ENCODE measurements at regions not wholly inside any gene's neighbourhood (a gene's known extent, or its start where the extent isn't known, plus 50 kb on each side); places are given as distances from the start of the nearest gene placed in this dataset.
"Not testable (repeated sequence)": the region's sequence is repeated elsewhere in the genome, so short reads cannot be mapped to it uniquely, and the experiment has no call there.

- TF ChIP-seq CTCF (IDR thresholded peaks at IDR 0.05; ENCODE audit: low read depth, low read length, missing control alignments), result no peak
- no peak for DNase-seq (ENCODE audit: low read depth)
- in situ Hi-C loops (cut with HindIII; ENCODE audit: low sequenced_read_pairs), result no loop called here
- H3K4me3 ChIP-seq (ENCODE audit: low read depth, low read length), result no peak overlapping the region
These were observed 115.5 kb downstream of the SYF2 start for GRCh38 chr1:25116832-25117231.

GRCh38 chr1:25116117-25116516 lies 116.2 kb downstream of the SYF2 start:
- H3K4me3 ChIP-seq (ENCODE audit: low read depth, low read length); in situ Hi-C loops (cut with HindIII; ENCODE audit: low sequenced_read_pairs); DNase-seq (ENCODE audit: low read depth): not testable (repeated sequence)

- DNase-seq (ENCODE audit: low read depth), result no peak
- H3K4me3 ChIP-seq (ENCODE audit: low read depth, low read length), result no peak overlapping the region
- in situ Hi-C loops (cut with HindIII; ENCODE audit: low sequenced_read_pairs), result loop anchor here (5.0 kb wide), 1 partner anchor 34 kb away; no protein-coding TSS in a partner anchor
- TF ChIP-seq CTCF (IDR thresholded peaks at IDR 0.05; ENCODE audit: low read depth, low read length, missing control alignments), result no peak
These were observed 118.6 kb downstream of the SYF2 start for GRCh38 chr1:25113731-25114130.

- no peak for TF ChIP-seq CTCF (IDR thresholded peaks at IDR 0.05; ENCODE audit: low read depth, low read length, missing control alignments)
- no peak overlapping the region for H3K4me3 ChIP-seq (ENCODE audit: low read depth, low read length)
- no peak for DNase-seq (ENCODE audit: low read depth)
- in situ Hi-C loops (cut with HindIII; ENCODE audit: low sequenced_read_pairs), result loop anchor here (5.0 kb wide), 1 partner anchor 34 kb away; no protein-coding TSS in a partner anchor
These were observed 119.2 kb downstream of the SYF2 start for GRCh38 chr1:25113086-25113485.

- DNase-seq (ENCODE audit: low read depth), result no peak
- TF ChIP-seq CTCF (IDR thresholded peaks at IDR 0.05; ENCODE audit: low read depth, low read length, missing control alignments), result no peak
- H3K4me3 ChIP-seq (ENCODE audit: low read depth, low read length), result no peak overlapping the region
- in situ Hi-C loops (cut with HindIII; ENCODE audit: low sequenced_read_pairs), result loop anchor here (5.0 kb wide), 1 partner anchor 35 kb away; no protein-coding TSS in a partner anchor
These were observed 119.9 kb downstream of the SYF2 start for GRCh38 chr1:25112400-25112799.

GRCh38 chr1:25111706-25112105 lies 120.6 kb downstream of the SYF2 start:
- TF ChIP-seq CTCF (IDR thresholded peaks at IDR 0.05; ENCODE audit: low read depth, low read length, missing control alignments), result no peak
- no peak overlapping the region for H3K4me3 ChIP-seq (ENCODE audit: low read depth, low read length)
- no peak for DNase-seq (ENCODE audit: low read depth)
- in situ Hi-C loops (cut with HindIII; ENCODE audit: low sequenced_read_pairs), result loop anchor here (5.0 kb wide), 1 partner anchor 36 kb away; no protein-coding TSS in a partner anchor

GRCh38 chr1:25110485-25110884 lies 121.8 kb downstream of the SYF2 start:
- in situ Hi-C loops (cut with HindIII; ENCODE audit: low sequenced_read_pairs), result loop anchor here (5.0 kb wide), 1 partner anchor 37 kb away; no protein-coding TSS in a partner anchor
- TF ChIP-seq CTCF (IDR thresholded peaks at IDR 0.05; ENCODE audit: low read depth, low read length, missing control alignments), result no peak
- no peak overlapping the region for H3K4me3 ChIP-seq (ENCODE audit: low read depth, low read length)
- no peak for DNase-seq (ENCODE audit: low read depth)
